ENCODE measurements at regions not wholly inside any gene's neighbourhood (a gene's known extent, or its start where the extent isn't known, plus 50 kb on each side); places are given as distances from the start of the nearest gene placed in this dataset.

DNA sequence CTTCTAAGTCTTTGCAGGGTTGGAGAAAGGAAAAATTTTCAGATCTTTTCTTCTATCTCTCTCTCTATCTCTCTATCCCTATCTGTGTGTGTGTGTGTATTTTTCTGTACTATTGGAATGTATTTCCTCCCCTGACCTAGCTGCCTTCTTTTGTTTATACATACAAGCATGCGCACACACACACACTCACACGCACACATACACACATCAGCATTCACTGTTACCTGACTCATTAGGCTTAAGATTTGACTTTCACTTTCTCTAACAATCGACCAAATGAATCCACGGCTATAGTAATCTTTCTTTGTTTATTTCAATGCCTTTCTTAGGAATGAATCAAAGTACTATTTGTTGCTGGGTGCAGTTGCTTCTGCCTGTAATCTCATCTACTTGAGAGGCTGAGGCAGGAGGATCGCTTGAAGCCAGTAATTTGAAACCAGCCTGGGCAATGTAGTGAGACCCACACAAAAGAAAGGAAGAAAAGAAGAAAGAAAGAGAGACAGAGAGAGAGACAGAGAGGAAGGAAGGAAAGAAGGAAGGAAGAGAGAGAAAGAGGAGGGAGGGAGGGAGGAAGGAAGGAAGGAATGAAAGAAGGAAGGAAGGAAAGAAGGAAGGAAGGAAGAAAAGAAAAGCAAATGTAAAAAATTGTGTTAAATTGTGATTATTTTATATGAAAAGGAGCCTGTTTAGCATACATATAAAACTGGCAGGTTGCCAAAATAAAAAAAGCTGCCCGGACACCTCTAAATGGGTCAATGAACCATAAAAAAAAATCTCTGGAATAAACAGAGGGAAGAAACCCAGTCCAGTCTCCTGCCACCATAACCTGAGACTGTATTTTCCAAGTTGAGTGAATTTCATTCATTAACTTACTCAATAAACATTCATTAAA is 206.8 kb downstream of the ZNF326 start:
- no peak for DNase-seq (ENCODE audit: low spot score)

GRCh38 chr1:90200646-90201205 is 205.8 kb downstream of the ZNF326 start:
- DNase-seq (ENCODE audit: low spot score): no peak

- DNase-seq (ENCODE audit: low spot score): no peak
Observed at GRCh38 chr1:90198616-90199332, 203.9 kb downstream of the ZNF326 start.

GRCh38 chr1:90193116-90193515 is 198.2 kb downstream of the ZNF326 start:
- no peak for DNase-seq (ENCODE audit: low spot score)

DNA sequence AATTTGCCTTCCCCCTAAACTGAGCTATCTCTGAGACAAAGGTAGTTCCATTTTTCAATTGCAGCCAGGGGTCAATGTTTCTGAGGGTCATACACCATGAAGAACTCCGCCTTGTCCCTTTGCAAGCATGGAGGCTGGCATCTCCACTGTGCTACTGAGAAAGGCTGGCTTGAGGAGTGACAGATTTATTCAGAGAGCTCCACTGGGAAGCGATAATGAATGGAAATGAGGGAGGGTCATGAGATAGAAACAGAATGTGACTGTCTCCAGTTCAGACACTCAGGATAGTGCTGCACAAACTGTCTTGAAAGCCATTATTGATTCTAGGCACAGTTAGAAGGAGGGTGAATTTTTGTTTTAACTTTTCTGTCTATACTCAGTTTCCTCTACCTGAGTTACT is 197.5 kb downstream of the ZNF326 start:
- no peak for DNase-seq (ENCODE audit: low spot score)

DNA sequence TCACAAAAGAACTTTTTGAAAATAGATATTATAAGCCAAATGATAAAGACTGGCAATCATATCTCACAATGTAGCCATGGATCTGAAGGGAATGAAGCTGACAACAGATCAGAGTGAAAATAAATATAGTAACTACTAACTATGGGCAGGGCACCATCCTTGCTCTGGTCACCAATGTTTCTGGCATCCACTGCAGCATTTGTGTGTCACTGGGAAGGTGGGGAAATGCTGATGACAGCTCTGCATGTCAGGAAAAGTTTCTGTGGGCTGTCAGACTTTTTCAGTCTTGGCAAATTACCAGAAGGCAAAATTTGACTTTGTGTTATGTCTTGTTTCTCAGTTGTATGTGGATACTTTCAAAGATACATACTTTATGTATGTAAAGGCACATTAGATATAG is 195.6 kb downstream of the ZNF326 start:
- no peak for DNase-seq (ENCODE audit: low spot score)

DNA sequence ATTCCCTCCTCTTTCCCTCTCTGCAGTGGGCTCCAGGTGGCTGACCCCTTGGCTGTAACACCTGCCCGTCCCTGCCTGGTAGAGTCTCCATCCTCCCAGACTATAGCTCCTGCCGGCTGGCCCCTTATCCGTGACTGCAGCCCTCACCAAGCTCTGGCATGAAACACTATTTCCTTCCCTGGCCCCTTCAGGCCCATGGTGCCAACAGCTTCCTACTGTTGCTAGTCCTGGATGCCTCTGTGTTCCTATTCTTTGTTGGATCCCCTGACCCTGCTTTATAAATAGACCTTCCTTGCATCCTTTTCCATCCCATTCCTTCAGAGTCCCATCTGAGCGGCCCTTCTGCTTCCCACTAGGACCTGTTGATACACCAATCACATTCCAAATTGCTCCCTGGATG is 195.0 kb downstream of the ZNF326 start:
- no peak for DNase-seq (ENCODE audit: low spot score)

DNA sequence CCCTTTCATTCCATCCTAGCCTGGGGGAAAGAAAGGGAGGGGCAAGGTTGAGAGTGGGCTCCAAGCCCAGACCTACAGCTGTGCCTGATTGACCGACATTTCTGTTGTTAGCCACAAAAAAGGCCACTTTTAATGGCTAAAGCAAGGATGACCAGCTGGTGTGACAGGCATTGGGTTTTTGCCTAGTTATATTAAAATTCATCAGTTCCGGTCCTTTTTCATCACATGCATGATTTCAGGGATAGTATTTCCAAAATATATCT is 192.3 kb downstream of the ZNF326 start:
- no peak for DNase-seq (ENCODE audit: low spot score)

GRCh38 chr1:90186506-90187322 is 191.8 kb downstream of the ZNF326 start:
- DNase-seq (ENCODE audit: low spot score): no peak

- DNase-seq (ENCODE audit: low spot score): no peak
Observed at GRCh38 chr1:90176530-90176929, 181.6 kb downstream of the ZNF326 start.

DNA sequence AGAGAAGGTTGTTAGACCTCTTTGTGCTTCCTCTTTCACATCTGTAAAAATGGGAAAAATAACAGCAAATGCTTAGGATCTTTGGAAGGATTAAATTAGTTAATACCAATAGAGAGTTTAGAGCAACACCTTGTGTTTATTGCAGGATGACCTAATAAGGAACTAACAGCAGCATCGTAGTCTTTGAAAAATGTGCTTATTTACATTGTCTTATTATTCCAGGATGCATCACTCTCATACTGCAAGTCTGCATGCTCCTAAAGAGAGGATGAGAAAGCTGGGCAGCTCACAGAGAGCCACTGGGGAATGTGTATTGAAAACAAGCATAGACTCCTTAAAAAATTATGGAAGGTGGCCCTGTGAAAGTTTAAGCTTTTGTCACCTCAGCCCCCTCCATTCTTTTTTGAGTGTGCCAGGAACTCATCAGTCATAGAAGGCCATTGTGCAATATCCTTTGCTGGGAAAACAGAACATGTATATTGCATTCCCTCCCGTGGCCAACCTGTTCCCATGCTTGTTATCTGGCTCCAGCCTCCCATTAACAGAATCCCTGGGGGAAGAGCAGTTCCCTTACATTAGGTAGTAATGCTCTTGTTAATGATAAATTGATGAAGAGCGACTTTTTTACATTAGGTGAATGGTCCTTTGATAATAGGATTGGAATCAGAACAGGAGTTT is 180.7 kb downstream of the ZNF326 start:
- no peak for DNase-seq (ENCODE audit: low spot score)

- DNase-seq (ENCODE audit: low spot score): no peak
Observed at GRCh38 chr1:90174246-90174645, 179.3 kb downstream of the ZNF326 start.

GRCh38 chr1:90162216-90162615 is 167.3 kb downstream of the ZNF326 start:
- no peak for DNase-seq (ENCODE audit: low spot score)

DNA sequence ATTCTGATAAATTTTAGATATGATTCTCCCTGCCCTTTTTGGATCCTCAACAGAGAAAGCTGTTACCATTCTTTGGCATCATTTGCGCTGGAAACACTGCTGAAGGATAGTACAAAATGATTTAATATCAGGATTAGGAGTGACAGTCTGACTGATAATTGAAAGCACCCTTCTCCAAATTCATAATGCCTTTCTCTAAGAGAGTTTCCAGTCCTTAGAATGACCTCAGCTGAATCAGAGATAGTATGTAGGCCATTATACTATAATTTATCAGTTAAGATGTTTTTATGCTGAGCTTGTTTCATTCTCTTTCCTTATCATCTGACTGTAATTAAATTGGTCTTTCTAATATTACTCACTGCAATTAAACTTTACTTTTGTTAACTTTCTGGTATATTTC is 166.7 kb downstream of the ZNF326 start:
- DNase-seq (ENCODE audit: low spot score): no peak

DNA sequence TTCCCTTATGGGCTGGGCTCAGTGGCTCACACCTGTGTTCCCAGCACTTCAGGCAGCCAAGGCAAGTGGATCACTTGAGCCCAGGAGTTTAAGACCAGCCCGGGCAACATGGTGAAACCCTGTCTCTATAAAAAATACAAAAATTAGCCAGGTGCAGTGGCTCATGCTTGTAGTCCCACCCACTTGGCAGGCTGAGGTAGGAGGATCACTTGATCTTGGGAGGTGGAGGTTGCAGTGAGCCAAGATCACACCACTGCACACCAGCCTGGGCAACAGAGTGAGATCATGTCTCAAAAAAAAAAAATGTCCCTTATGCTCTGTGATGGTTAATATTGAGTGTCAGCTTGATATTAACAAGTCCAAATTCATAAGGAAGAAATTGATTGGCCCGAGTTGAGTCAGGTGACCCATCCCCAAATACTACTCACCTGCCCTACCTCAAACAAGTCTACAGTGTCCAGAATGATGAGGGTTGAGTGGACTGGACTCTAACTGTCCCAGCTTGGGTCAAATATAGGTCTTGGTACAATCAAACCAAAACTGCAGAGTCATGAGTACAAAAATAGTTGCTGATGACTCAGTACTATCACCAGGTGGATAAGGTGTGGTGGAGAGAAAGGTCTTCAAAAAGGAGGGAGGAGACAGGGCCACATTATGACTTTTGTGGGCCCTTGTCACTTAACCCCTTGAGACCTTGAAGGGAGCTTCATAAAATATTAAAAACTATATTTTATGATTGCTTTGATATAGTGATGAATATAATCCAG is 161.0 kb downstream of the ZNF326 start:
- no peak for DNase-seq (ENCODE audit: low spot score)

DNA sequence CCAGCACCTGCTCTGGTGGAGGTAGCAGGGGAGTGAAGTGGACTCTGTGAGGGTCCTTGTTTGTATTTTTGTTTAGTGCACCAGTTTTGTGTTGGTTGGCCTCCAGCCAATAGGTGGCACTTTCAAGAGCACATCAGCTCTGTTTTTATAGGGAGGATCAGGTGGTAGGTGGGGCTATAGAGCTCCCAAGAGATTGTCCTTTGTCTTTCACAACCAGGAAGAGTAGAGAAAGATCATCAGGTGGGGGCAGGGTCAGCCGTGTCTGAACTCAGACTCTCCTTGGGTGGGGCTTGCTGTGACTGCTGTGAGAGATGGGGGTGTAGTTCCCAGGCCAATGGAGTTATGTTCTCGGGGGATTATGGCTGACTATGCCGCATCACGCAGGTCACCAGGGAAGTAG is 159.8 kb downstream of the ZNF326 start:
- DNase-seq (ENCODE audit: low spot score): no peak

DNA sequence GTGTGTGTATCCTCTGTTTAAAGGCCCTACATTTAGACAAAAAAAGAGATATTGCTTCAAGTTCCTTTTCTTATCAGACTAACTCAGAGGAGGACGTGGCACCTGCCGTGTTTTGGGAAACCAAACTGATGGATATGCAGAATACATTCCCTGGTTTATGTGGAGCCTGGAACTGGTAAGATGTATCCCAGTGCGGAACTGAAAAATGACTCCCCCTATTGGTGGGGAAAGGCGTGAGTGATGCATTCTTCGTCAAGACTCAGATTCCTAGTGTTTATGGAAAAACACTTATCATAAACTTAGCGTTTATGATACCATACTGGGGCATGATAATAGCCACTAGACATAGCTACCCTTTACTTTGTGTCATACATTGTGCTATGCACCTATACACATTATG is 154.2 kb downstream of the ZNF326 start:
- no peak for DNase-seq (ENCODE audit: low spot score)

GRCh38 chr1:90147093-90147492 is 152.2 kb downstream of the ZNF326 start:
- DNase-seq (ENCODE audit: low spot score): no peak

- DNase-seq (ENCODE audit: low spot score): no peak
Observed at GRCh38 chr1:90144820-90145219, 149.9 kb downstream of the ZNF326 start.

- DNase-seq (ENCODE audit: low spot score): no peak
Observed at GRCh38 chr1:90143591-90143990, 148.7 kb downstream of the ZNF326 start.

DNA sequence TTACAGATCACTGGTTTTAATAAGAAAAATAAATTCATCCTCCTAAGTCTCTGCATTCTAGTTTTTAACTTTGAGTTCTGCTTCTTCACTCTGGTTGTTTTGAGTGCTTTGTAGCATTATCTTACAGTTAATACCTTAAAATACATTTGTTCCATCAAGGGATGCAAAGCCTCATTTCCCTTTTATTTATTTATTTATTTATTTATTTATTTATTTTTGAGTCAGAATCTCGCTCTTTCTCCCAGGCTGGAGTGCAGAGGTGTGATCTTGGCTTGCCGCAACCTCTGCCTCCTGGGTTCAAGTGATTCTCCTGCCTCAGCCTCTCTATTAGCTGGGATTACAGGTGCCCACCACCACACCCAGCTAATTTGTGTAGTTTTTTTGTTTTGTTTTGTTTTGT is 147.8 kb downstream of the ZNF326 start:
- DNase-seq (ENCODE audit: low spot score): no peak
